BE2C (cell line): ENCODE measurements at regions not wholly inside any gene's neighbourhood (a gene's known extent, or its start where the extent isn't known, plus 50 kb on each side); places are given as distances from the start of the nearest gene placed in this dataset.

Experiments used
- DNase-seq: peaks from one replicate; pipeline ENCODE4 v3.0.0-alpha.2; 2020
- H3K27me3 ChIP-seq: fragments of 250-450 bp; sonication (Bioruptor Pico); 2 replicates; pipeline ENCODE4 v1.5.1; 2020; ENCODE audit warnings: mild to moderate bottlenecking
- H3K36me3 ChIP-seq: fragments of 250-450 bp; sonication (Bioruptor Pico); 2 replicates; pipeline ENCODE4 v1.5.1; 2020; ENCODE audit warnings: mild to moderate bottlenecking
- H3K4me1 ChIP-seq: fragments of 250-450 bp; sonication (Bioruptor Pico); 2 replicates; pipeline ENCODE4 v1.5.1; 2020
- H3K4me3 ChIP-seq: 2 replicates; pipeline ENCODE4 v1.5.1; 2011; ENCODE audit warnings: low read depth, low read length
- H3K9me3 ChIP-seq: fragments of 250-450 bp; sonication (Bioruptor Pico); 2 replicates; pipeline ENCODE4 v1.5.1; 2020
- TF ChIP-seq, protein P1 (sequence below): IDR thresholded peaks from 2 replicates; pipeline ENCODE4 v1.5.1; 2012; ENCODE audit warnings: mild to moderate bottlenecking, low read depth, low read length

DNA sequence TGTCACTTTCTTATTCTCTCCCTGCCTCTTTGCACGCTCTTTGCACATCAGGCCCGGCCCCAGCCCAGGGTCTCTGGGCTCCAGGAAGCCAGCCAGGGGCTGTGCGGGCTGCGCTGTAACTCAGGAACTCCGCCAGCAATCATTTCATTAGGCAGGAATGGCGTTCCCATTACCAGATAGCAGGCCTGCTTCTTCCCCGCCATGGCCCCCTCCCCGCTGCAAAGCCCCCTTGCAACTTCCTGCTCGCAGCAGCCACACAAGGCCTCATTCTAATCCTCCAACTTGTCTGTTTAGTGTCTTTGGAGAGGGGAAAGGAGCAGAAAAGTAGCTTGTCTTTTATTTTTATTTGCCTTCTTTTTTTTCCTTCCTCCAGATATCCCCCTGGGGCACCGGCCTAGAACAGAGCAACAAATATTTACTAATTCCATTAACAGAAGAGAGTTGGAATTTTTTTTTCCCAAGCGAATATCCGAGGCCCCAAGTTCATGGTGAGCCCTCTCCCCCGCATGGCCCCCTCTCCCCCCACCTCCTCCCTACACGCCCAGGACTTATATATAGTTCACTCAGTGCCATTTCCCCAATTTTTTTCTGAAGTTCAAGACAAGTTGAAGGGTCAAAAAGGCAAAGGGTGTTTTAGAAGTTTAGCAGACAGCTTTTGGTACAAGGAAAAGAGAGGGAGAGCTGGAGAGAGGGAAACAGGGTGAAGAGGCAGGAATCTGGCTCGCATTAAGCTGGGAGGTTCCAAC, 329.4 kb upstream of the TBX3 start:
- DNase-seq = peak; percentile 94
- H3K36me3 ChIP-seq = peaks cover 5% of the 10 kb centered on the region; the same call in 1 of the 2 replicates
- H3K9me3 ChIP-seq = no peaks in the 10 kb centered on the region
- H3K27me3 ChIP-seq = no peaks in the 10 kb centered on the region
- TF ChIP-seq, protein P1, sequence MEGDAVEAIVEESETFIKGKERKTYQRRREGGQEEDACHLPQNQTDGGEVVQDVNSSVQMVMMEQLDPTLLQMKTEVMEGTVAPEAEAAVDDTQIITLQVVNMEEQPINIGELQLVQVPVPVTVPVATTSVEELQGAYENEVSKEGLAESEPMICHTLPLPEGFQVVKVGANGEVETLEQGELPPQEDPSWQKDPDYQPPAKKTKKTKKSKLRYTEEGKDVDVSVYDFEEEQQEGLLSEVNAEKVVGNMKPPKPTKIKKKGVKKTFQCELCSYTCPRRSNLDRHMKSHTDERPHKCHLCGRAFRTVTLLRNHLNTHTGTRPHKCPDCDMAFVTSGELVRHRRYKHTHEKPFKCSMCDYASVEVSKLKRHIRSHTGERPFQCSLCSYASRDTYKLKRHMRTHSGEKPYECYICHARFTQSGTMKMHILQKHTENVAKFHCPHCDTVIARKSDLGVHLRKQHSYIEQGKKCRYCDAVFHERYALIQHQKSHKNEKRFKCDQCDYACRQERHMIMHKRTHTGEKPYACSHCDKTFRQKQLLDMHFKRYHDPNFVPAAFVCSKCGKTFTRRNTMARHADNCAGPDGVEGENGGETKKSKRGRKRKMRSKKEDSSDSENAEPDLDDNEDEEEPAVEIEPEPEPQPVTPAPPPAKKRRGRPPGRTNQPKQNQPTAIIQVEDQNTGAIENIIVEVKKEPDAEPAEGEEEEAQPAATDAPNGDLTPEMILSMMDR = no peak
- peaks cover 34% of the 10 kb centered on the region for H3K4me1 ChIP-seq
- peak overlapping the region; percentile 36 for H3K4me3 ChIP-seq

DNA sequence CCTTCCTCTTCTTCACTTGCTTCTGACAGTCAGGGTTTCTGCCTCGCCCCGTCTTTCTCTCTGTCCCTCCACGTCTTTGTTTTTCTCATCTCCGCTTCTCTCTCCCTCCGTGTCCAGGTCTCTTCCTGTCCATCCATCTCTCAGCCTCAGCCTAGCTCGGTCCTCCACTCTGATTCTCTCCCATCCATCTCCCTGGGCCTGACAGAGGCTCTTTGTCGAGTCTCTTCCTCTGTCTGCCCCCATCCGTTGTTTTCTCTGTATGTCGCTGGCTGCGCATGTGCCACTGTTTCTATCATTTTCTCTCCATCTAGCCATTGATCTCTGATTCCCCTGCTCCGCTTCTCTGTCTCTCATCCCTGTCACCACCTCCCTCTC, 328.9 kb upstream of the TBX3 start:
- H3K4me3 ChIP-seq = peak overlapping the region; percentile 30
- H3K36me3 ChIP-seq = peaks cover 5% of the 10 kb centered on the region; the same call in 1 of the 2 replicates
- TF ChIP-seq, protein P1 = no peak
- peaks cover 34% of the 10 kb centered on the region for H3K4me1 ChIP-seq
- H3K27me3 ChIP-seq = no peaks in the 10 kb centered on the region
- DNase-seq = no peak
- no peaks in the 10 kb centered on the region for H3K9me3 ChIP-seq

DNA sequence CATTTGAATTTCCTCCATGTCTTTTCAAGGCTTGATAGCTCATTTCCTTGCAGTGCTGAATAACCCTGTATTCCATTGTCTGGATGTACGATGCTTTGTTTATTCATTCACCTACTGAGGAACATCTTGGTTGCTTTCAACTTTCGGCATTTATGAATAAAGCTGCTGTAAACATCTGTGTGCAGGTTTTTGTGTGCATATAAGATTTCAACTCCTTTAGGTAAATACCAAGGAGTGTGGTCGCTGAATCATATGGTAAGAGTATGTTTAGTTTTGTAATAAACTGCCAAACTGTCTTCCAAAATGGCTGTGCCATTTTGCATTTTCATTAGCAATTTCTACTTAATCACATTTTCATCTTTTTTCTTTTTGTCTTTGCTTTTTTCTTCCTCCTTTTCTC, 327.7 kb upstream of the TBX3 start:
- no peak overlapping the region for H3K4me3 ChIP-seq
- H3K27me3 ChIP-seq = no peaks in the 10 kb centered on the region
- H3K9me3 ChIP-seq = no peaks in the 10 kb centered on the region
- TF ChIP-seq, protein P1 = no peak
- DNase-seq = no peak
- H3K4me1 ChIP-seq = peaks cover 34% of the 10 kb centered on the region
- H3K36me3 ChIP-seq = peaks cover 2% of the 10 kb centered on the region; the same call in 1 of the 2 replicates

DNA sequence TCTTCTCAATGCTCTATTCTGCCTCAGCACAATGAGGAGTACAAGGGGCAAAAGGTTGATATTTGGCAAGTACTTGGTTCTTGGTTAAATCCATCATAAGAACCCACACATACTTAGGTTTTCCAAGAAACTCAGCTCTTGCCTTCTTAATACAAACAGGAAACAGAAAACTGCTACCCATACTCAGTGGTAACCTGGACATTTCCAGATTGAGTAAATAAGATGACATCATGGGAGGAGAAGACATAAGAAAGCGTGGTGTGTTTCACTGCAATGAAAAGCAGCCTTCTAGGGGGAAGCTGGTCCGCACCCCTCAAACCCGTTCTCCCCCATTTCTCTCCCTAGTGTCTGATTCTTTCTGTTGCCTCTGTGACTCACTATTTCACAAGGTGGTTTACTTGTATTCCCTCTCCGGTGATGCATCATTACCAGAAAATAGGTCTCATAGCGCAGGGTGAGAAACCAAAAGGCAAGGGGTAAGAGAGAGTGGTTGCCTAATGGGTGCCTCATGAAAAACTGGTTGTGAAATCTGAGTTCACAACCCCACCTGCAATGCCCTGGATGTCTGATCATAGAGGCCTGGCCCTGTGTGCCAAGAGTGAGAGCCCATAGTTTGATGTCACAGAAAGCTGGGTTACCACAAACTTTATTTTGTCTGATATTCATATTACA, 326.5 kb upstream of the TBX3 start:
- no peak overlapping the region for H3K4me3 ChIP-seq
- no peaks in the 10 kb centered on the region for H3K36me3 ChIP-seq
- peaks cover 32% of the 10 kb centered on the region for H3K4me1 ChIP-seq
- no peaks in the 10 kb centered on the region for H3K9me3 ChIP-seq
- no peak for DNase-seq
- no peaks in the 10 kb centered on the region for H3K27me3 ChIP-seq
- TF ChIP-seq, protein P1 = no peak

DNA sequence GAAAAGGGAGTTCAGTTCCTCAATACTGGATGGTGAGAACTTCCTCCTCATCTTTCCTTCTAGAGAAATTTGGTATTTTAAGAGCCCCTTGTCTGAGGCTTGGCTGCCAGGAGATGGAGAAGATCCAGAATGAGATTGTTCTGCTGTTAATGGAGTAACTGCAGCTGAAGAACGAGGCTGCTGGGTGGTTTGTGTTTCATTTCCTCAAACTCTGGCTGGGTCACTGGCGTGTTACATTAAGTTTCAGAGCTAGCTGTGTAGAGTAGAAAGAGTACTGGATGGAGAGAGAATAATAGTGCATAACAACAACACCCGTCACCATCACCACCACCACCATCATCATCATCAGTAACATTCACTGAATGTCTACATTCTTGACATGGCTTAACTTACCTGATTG, 325.0 kb upstream of the TBX3 start:
- no peak overlapping the region for H3K4me3 ChIP-seq
- no peaks in the 10 kb centered on the region for H3K9me3 ChIP-seq
- no peaks in the 10 kb centered on the region for H3K36me3 ChIP-seq
- H3K4me1 ChIP-seq = peaks cover 25% of the 10 kb centered on the region
- TF ChIP-seq, protein P1 = no peak
- H3K27me3 ChIP-seq = no peaks in the 10 kb centered on the region
- DNase-seq = no peak
